NB4 (cell line): ENCODE measurements at regions not wholly inside any gene's neighbourhood (a gene's known extent, or its start where the extent isn't known, plus 50 kb on each side); places are given as distances from the start of the nearest gene placed in this dataset.

Experiments used
- DNase-seq: peaks from one replicate; pipeline ENCODE4 v3.0.0; 2010; ENCODE audit warnings: low read depth
- H3K4me3 ChIP-seq: one replicate; pipeline ENCODE4 v1.5.1; 2011; ENCODE audit warnings: mild to moderate bottlenecking, low read depth, low read length, moderate library complexity
- MYC ChIP-seq: IDR thresholded peaks from 2 replicates; pipeline ENCODE4 v1.6.1; 2011; ENCODE audit warnings: low read depth, low read length
- POLR2A ChIP-seq: IDR thresholded peaks from 2 replicates; pipeline ENCODE4 v1.6.1; 2011; ENCODE audit warnings: mild to moderate bottlenecking; ENCODE audit not compliant: insufficient read length; ENCODE audit errors: extremely low read depth
- TF ChIP-seq, protein P1 (sequence below): IDR thresholded peaks from 2 replicates; pipeline ENCODE4 v1.6.1; 2011; ENCODE audit warnings: low read depth, low read length
- TF ChIP-seq, protein P2 (sequence below): IDR thresholded peaks from one replicate; pipeline ENCODE4 v1.5.1; 2012; ENCODE audit warnings: low read depth, low read length

DNA sequence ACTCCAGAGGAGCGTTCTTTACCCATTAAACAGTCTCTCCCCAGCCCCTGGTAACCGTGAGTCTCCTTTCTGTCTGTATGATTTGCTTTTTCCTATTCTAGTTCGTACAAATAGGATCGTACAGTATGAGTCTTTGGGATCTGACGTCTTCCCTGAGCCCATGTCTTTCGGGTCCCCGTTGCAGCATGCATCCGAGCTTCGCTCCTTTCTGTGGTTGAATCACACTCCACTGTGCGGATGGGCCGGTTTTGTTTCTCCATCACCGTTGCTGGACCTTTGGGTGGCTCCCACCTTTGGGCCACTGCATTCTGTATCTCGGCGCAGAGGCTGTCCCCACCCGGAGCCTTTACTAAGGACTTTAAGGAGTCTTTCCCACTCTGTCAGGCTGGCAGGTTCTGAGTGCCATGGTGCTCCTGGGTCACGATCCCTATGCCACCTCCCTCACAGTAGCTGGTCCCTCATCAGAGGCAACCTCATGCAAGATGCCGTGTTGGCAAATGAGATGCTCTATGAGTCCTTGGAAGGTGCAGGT is 145.7 kb upstream of the COL5A1 start:
- no peak overlapping the region for H3K4me3 ChIP-seq
- no peak for DNase-seq
- TF ChIP-seq, protein P1, sequence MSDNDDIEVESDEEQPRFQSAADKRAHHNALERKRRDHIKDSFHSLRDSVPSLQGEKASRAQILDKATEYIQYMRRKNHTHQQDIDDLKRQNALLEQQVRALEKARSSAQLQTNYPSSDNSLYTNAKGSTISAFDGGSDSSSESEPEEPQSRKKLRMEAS, result no peak
- TF ChIP-seq POLR2A (no peak), MYC (no peak)
- TF ChIP-seq, protein P2, sequence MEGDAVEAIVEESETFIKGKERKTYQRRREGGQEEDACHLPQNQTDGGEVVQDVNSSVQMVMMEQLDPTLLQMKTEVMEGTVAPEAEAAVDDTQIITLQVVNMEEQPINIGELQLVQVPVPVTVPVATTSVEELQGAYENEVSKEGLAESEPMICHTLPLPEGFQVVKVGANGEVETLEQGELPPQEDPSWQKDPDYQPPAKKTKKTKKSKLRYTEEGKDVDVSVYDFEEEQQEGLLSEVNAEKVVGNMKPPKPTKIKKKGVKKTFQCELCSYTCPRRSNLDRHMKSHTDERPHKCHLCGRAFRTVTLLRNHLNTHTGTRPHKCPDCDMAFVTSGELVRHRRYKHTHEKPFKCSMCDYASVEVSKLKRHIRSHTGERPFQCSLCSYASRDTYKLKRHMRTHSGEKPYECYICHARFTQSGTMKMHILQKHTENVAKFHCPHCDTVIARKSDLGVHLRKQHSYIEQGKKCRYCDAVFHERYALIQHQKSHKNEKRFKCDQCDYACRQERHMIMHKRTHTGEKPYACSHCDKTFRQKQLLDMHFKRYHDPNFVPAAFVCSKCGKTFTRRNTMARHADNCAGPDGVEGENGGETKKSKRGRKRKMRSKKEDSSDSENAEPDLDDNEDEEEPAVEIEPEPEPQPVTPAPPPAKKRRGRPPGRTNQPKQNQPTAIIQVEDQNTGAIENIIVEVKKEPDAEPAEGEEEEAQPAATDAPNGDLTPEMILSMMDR, result no peak

DNA sequence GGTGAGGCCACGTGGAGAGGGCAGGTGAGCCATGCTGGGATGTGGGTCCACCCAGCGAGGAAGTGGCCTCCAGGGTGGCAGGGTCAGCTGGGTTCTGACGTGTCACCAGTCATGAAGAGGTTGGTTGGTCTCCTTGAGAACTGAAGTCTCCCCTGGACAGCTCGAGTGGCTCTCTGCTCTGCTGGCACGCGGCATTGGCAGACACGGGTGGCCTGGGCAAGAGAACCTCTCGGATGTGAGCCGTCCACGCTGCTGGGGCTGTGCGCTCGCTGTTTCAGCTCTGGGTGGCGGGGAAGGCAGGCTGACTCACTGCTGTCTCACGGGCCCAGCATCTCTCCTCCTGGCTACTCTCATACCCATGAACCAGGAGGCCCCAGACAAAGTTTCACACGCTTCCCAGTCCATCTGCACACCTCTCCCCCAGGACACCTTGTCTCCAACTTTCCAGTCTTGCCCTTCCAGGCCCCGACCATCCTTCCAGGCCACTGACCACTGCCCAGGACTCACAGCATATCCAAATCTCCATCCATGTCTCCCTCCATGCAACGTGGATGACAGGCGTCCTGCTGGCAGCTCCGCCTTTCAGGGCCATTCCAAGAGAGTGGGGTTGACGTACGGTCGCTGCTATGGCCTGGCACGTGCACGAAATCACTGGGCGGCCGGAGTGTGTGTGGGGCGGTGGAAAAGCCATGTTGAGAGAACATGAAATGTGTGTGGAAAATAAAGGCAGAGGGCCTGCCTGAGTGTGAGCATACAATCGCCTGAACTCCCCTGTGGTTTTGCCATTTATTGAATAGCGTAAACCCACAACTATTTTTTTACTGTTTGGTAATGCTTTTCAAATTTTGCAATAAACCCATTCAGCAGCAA is 145.0 kb upstream of the COL5A1 start:
- TF ChIP-seq, protein P1, result no peak
- no peak for TF ChIP-seq MYC
- TF ChIP-seq, protein P2, result no peak
- TF ChIP-seq POLR2A, result no peak
- H3K4me3 ChIP-seq, result no peak overlapping the region
- no peak for DNase-seq

DNA sequence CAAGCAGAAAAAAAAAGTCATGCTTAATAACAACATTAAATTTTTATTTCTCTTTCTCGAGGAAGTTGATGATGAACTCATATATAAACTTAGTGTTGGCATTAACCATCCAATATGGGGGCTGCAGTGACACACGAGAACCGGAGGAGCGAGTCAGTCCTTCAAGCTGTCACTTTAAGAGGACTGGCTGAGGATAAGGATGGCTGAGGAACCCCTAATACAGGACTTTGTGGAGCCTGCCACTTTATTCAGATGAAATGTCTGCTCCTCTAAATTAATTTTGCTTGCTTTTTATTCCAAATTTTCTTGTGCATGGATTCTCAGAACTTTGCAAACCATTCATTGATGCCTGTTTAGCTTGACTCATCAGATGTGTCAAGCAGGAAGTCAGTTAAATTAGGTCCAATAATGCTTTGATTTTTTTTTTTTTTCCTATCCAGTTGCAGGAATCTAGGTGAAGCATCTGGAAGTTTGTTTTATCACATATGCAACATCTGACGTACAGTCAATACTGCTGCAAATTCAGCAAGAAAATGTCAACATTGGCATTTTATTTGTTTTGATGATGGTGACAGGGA is 144.2 kb upstream of the COL5A1 start:
- TF ChIP-seq, protein P1, result no peak
- TF ChIP-seq, protein P2, result no peak
- TF ChIP-seq MYC (no peak), POLR2A (no peak)
- DNase-seq, result no peak
- no peak overlapping the region for H3K4me3 ChIP-seq

DNA sequence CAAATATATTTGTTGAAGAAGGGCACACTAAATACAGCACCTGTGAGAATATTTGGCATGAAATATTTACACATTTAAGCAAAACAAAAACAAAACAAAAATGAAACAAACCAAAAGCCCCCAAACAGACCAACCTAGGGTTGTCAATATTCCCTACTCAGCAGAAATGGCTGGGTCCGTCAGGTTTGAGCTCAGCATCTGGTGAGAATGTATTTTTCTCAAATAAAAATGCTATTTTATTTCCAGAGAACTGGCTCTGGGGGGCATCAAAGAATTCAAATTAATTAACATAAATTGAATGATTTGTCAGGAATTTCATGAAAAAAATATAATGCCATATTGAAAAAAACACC is 142.8 kb upstream of the COL5A1 start:
- no peak for DNase-seq
- H3K4me3 ChIP-seq, result no peak overlapping the region
- TF ChIP-seq, protein P2, result no peak
- TF ChIP-seq, protein P1, result no peak
- TF ChIP-seq POLR2A, result no peak
- TF ChIP-seq MYC, result no peak

DNA sequence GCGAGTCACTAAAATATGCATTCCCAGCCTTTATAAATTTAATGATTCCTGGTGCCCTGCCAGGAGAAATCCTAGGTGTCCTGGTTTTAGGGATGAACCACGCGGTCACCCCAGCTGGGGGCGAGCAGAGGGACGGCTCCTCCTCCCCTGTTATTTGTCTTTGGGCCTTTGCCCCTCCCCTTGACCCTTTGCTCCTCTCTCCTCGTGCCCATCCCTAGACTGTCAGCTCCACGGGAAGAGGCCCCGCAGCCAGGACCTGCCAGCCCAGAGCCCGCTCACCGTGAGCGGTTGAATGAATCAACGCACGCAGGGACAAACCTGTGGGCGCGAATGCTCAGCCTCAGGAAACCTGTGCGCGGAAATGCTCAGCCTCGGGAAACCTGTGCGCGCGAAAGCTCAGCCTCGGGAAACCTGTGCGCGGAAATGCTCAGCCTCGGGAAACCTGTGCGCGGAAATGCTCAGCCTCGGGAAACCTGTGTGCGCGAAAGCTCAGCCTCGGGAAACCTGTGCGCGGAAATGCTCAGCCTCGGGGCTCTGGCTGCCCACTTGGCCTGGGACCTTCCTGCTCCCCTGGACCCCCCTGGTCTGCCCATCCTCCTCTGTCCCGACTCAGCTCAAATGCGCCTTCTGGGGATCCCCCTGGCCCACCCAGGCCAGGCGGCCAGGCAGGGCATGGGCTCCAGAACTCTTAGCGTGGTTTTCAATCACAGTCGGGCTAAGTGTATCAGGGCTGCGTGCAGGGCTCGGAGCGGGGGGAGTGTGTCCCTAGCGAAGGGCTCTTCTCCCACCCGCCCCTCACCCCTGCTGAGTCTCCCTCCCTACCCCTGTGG is 140.5 kb upstream of the COL5A1 start:
- DNase-seq, result no peak
- H3K4me3 ChIP-seq, result no peak overlapping the region
- no peak for TF ChIP-seq MYC
- TF ChIP-seq POLR2A, result no peak
- TF ChIP-seq, protein P2, result no peak
- TF ChIP-seq, protein P1, result no peak
